GM23338 (cell line): ENCODE measurements at regions not wholly inside any gene's neighbourhood (a gene's known extent, or its start where the extent isn't known, plus 50 kb on each side); places are given as distances from the start of the nearest gene placed in this dataset.

Experiments used
- ATAC-seq: fragments of 200-7000 bp; cut with Tn5 transposase; 3 replicates; pipeline ENCODE4 v1.9.1; 2020
- DNase-seq: peaks from one replicate; pipeline ENCODE4 v3.0.0-alpha.2; 2015; ENCODE audit warnings: low spot score
- H2AFZ ChIP-seq: fragments of 200-600 bp; sonication (generic); 2 replicates; pipeline ENCODE4 v1.8.0; 2016; ENCODE audit warnings: antibody characterized with exemption, mild to moderate bottlenecking, moderate library complexity
- H3F3A ChIP-seq: fragments of 200-600 bp; sonication (generic); replicated peaks from 2 replicates; pipeline ENCODE4 v1.8.0; 2017; ENCODE audit warnings: antibody characterized with exemption, mixed run types, low read depth
- H3K27ac ChIP-seq: fragments of 200-600 bp; sonication (generic); 2 replicates; pipeline ENCODE4 v1.6.1; 2016; ENCODE audit warnings: low read depth
- H3K27me3 ChIP-seq: fragments of 200-600 bp; sonication (generic); 2 replicates; pipeline ENCODE4 v1.8.0; 2016; ENCODE audit warnings: mild to moderate bottlenecking, mixed run types, moderate library complexity; ENCODE audit not compliant: insufficient read depth
- H3K36me3 ChIP-seq: fragments of 200-600 bp; sonication (generic); 2 replicates; pipeline ENCODE4 v1.8.0; 2016; ENCODE audit warnings: mild to moderate bottlenecking; ENCODE audit not compliant: insufficient read depth
- H3K4me1 ChIP-seq: fragments of 200-600 bp; sonication (generic); 2 replicates; pipeline ENCODE4 v1.8.0; 2016; ENCODE audit warnings: mild to moderate bottlenecking, moderate library complexity; ENCODE audit not compliant: insufficient read depth
- H3K4me2 ChIP-seq: fragments of 200-600 bp; sonication (generic); 2 replicates; pipeline ENCODE4 v1.7.1; 2017; ENCODE audit warnings: mixed run types
- H3K4me3 ChIP-seq: fragments of 200-600 bp; sonication (generic); 2 replicates; pipeline ENCODE4 v1.6.1; 2016; ENCODE audit warnings: mixed run types
- H3K79me2 ChIP-seq: fragments of 200-600 bp; sonication (generic); replicated peaks from 2 replicates; pipeline ENCODE4 v1.8.0; 2017; ENCODE audit warnings: mild to moderate bottlenecking; ENCODE audit not compliant: insufficient read depth
- H3K9me2 ChIP-seq: fragments of 200-600 bp; sonication (generic); 2 replicates; pipeline ENCODE4 v1.8.0; 2017; ENCODE audit not compliant: insufficient read depth
- H4K20me1 ChIP-seq: fragments of 200-600 bp; sonication (generic); replicated peaks from 2 replicates; pipeline ENCODE4 v1.8.0; 2017; ENCODE audit warnings: mild to moderate bottlenecking; ENCODE audit not compliant: insufficient read depth
- H3K27ac Mint-ChIP-seq: 2 replicates; pipeline ENCODE4 v1.8.0; 2020; ENCODE audit warnings: inconsistent platforms, mild to moderate bottlenecking, moderate library complexity, mixed read lengths
- H3K27me3 Mint-ChIP-seq: 3 replicates; pipeline ENCODE4 v1.8.0; 2022; ENCODE audit warnings: low read depth, mild to moderate bottlenecking, moderate library complexity, mixed read lengths, inconsistent platforms; ENCODE audit not compliant: insufficient read depth, poor library complexity
- H3K36me3 Mint-ChIP-seq: 3 replicates; pipeline ENCODE4 v1.8.0; 2021; ENCODE audit warnings: low read depth, mild to moderate bottlenecking, inconsistent platforms, moderate library complexity, mixed read lengths
- H3K4me1 Mint-ChIP-seq: 3 replicates; pipeline ENCODE4 v1.8.0; 2020; ENCODE audit warnings: mild to moderate bottlenecking, inconsistent platforms, mixed read lengths
- H3K4me3 Mint-ChIP-seq: 3 replicates; pipeline ENCODE4 v1.8.0; 2021; ENCODE audit warnings: moderate library complexity, mild to moderate bottlenecking, inconsistent platforms, mixed read lengths
- H3K9me3 Mint-ChIP-seq: 3 replicates; pipeline ENCODE4 v1.8.0; 2020; ENCODE audit warnings: moderate library complexity, mild to moderate bottlenecking, inconsistent platforms, mixed read lengths
- CTCF ChIP-seq, 2 experiments: fragments of 200-600 bp in 1 of 2; sonication (generic) in 1 of 2; conservative IDR thresholded peaks; 2 replicates each; pipeline versions ENCODE4 v1.5.1 to v1.6.1; 2016 to 2017; ENCODE audit warnings: antibody characterized with exemption in 2 of 2, low read depth in 2 of 2, mild to moderate bottlenecking in 2 of 2, moderate library complexity in 1 of 2
- EZH2phosphoT487 ChIP-seq: fragments of 200-600 bp; sonication (generic); IDR thresholded peaks from one replicate; pipeline ENCODE4 v1.8.1; 2018; ENCODE audit warnings: antibody characterized with exemption; ENCODE audit not compliant: unreplicated experiment
- JUNB ChIP-seq: IDR thresholded peaks from one replicate; pipeline ENCODE4 v1.6.1; 2016; ENCODE audit warnings: antibody characterized with exemption; ENCODE audit not compliant: unreplicated experiment
- ZNF114 ChIP-seq: fragments of 250-450 bp; sonication (Bioruptor Pico); IDR thresholded peaks from 2 replicates; pipeline ENCODE4 v1.5.0; 2020; ENCODE audit warnings: mild to moderate bottlenecking, moderate library complexity
- TF ChIP-seq, protein P1 (sequence below): fragments of 250-450 bp; sonication (Bioruptor Pico); IDR thresholded peaks from 2 replicates; pipeline ENCODE4 v1.5.0; 2020; ENCODE audit warnings: mild to moderate bottlenecking, moderate library complexity
- TF ChIP-seq, protein P2 (sequence below): IDR thresholded peaks from one replicate; pipeline ENCODE4 v1.6.1; 2018; ENCODE audit warnings: antibody characterized with exemption; ENCODE audit not compliant: unreplicated experiment

DNA sequence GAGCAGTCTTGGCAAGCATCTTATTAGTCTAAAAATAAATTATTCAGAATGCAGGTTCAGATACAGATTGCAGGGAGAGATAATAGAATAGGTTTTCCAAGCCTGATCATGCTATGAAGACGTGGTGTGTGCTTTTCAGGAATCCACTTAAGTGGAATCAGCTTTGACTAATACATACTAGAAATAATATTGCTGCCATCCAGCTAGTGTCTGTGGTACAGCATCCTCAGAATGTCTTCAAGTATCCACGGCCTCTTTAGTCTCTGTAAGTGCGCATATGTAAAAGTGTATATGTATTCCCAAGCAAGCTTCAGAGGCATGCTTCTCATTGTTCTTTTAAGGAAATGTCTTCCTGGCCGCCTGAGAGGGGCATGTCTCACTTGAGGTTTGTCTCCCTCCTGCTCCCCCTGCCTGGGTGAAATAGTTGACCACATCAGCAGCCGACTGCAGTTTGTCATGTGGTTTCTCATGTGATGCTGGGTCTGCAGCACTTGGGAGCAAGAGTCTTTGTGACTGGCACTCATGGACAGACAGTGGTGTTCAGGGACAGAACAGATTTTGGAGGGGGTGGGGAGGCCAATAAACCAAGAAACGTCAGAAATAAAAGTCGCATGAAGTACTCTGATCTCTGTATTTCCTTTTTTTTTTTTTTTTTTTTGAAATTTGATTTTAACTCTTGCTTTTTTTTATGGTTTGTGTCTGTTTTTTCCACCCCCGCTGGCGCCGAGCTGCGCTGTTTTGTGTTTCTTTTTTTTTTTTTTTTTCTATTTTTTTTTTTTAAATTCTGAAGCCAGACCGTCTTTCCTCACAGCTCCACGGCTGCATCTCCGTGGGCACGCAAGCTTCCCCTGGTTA lies 150.8 kb downstream of the PRL start:
- peak overlapping the region; percentile 59 for H3K4me2 ChIP-seq
- no peaks in the 10 kb centered on the region; the same call in 1 of the 2 replicates for H3F3A ChIP-seq
- no peaks in the 10 kb centered on the region; the same call in 1 of the 2 replicates for H3K9me2 ChIP-seq
- DNase-seq (peak; percentile 69), ATAC-seq (peak; percentile 45)
- peaks cover 6% of the 10 kb centered on the region for H3K27me3 Mint-ChIP-seq
- peaks cover 60% of the 10 kb centered on the region for H3K4me1 Mint-ChIP-seq
- H4K20me1 ChIP-seq, result no peaks in the 10 kb centered on the region
- H3K4me1 ChIP-seq, result peaks cover 49% of the 10 kb centered on the region
- H3K9me3 Mint-ChIP-seq, result no peaks in the 10 kb centered on the region
- no peaks in the 10 kb centered on the region for H3K27me3 ChIP-seq
- H3K27ac ChIP-seq, result peak overlapping the region; percentile 53; the same call in 1 of the 2 replicates
- H3K4me3 ChIP-seq, result no peak overlapping the region
- H3K36me3 ChIP-seq, result no peaks in the 10 kb centered on the region
- H3K36me3 Mint-ChIP-seq, result no peaks in the 10 kb centered on the region; the same call in 2 of the 3 replicates
- TF ChIP-seq JUNB (no peak), ZNF114 (CRISPR knock-in tag) (no peak), EZH2phosphoT487 (no peak), CTCF (conservative IDR thresholded peaks at IDR 0.05; ENCODE audit: low read depth in 2 of 2) (0 out of 4 replicates have a peak, but pooled peaks of 1 of the 2 experiments have one; percentile 9)
- TF ChIP-seq, protein P1, sequence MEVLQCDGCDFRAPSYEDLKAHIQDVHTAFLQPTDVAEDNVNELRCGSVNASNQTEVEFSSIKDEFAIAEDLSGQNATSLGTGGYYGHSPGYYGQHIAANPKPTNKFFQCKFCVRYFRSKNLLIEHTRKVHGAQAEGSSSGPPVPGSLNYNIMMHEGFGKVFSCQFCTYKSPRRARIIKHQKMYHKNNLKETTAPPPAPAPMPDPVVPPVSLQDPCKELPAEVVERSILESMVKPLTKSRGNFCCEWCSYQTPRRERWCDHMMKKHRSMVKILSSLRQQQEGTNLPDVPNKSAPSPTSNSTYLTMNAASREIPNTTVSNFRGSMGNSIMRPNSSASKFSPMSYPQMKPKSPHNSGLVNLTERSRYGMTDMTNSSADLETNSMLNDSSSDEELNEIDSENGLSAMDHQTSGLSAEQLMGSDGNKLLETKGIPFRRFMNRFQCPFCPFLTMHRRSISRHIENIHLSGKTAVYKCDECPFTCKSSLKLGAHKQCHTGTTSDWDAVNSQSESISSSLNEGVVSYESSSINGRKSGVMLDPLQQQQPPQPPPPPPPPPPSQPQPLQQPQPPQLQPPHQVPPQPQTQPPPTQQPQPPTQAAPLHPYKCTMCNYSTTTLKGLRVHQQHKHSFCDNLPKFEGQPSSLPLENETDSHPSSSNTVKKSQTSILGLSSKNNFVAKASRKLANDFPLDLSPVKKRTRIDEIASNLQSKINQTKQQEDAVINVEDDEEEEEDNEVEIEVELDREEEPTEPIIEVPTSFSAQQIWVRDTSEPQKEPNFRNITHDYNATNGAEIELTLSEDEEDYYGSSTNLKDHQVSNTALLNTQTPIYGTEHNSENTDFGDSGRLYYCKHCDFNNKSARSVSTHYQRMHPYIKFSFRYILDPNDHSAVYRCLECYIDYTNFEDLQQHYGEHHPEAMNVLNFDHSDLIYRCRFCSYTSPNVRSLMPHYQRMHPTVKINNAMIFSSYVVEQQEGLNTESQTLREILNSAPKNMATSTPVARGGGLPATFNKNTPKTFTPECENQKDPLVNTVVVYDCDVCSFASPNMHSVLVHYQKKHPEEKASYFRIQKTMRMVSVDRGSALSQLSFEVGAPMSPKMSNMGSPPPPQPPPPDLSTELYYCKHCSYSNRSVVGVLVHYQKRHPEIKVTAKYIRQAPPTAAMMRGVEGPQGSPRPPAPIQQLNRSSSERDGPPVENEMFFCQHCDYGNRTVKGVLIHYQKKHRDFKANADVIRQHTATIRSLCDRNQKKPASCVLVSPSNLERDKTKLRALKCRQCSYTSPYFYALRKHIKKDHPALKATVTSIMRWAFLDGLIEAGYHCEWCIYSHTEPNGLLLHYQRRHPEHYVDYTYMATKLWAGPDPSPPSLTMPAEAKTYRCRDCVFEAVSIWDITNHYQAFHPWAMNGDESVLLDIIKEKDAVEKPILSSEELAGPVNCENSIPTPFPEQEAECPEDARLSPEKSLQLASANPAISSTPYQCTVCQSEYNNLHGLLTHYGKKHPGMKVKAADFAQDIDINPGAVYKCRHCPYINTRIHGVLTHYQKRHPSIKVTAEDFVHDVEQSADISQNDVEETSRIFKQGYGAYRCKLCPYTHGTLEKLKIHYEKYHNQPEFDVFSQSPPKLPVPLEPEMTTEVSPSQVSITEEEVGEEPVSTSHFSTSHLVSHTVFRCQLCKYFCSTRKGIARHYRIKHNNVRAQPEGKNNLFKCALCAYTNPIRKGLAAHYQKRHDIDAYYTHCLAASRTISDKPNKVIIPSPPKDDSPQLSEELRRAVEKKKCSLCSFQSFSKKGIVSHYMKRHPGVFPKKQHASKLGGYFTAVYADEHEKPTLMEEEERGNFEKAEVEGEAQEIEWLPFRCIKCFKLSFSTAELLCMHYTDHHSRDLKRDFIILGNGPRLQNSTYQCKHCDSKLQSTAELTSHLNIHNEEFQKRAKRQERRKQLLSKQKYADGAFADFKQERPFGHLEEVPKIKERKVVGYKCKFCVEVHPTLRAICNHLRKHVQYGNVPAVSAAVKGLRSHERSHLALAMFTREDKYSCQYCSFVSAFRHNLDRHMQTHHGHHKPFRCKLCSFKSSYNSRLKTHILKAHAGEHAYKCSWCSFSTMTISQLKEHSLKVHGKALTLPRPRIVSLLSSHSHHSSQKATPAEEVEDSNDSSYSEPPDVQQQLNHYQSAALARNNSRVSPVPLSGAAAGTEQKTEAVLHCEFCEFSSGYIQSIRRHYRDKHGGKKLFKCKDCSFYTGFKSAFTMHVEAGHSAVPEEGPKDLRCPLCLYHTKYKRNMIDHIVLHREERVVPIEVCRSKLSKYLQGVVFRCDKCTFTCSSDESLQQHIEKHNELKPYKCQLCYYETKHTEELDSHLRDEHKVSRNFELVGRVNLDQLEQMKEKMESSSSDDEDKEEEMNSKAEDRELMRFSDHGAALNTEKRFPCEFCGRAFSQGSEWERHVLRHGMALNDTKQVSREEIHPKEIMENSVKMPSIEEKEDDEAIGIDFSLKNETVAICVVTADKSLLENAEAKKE (CRISPR knock-in tag), result no peak
- TF ChIP-seq, protein P2, sequence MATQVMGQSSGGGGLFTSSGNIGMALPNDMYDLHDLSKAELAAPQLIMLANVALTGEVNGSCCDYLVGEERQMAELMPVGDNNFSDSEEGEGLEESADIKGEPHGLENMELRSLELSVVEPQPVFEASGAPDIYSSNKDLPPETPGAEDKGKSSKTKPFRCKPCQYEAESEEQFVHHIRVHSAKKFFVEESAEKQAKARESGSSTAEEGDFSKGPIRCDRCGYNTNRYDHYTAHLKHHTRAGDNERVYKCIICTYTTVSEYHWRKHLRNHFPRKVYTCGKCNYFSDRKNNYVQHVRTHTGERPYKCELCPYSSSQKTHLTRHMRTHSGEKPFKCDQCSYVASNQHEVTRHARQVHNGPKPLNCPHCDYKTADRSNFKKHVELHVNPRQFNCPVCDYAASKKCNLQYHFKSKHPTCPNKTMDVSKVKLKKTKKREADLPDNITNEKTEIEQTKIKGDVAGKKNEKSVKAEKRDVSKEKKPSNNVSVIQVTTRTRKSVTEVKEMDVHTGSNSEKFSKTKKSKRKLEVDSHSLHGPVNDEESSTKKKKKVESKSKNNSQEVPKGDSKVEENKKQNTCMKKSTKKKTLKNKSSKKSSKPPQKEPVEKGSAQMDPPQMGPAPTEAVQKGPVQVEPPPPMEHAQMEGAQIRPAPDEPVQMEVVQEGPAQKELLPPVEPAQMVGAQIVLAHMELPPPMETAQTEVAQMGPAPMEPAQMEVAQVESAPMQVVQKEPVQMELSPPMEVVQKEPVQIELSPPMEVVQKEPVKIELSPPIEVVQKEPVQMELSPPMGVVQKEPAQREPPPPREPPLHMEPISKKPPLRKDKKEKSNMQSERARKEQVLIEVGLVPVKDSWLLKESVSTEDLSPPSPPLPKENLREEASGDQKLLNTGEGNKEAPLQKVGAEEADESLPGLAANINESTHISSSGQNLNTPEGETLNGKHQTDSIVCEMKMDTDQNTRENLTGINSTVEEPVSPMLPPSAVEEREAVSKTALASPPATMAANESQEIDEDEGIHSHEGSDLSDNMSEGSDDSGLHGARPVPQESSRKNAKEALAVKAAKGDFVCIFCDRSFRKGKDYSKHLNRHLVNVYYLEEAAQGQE, result no peak
- H3K79me2 ChIP-seq, result 0 out of 2 replicates have a peak, but pooled peaks cover 3% of the 10 kb centered on the region
- H3K27ac Mint-ChIP-seq, result peak overlapping the region; percentile 92
- H2AFZ ChIP-seq, result no peak overlapping the region
- peak overlapping the region; percentile 37; the same call in 2 of the 3 replicates for H3K4me3 Mint-ChIP-seq
